Cardiac muscle cell (in vitro differentiated cells and primary cell): ENCODE measurements at regions not wholly inside any gene's neighbourhood (a gene's known extent, or its start where the extent isn't known, plus 50 kb on each side); places are given as distances from the start of the nearest gene placed in this dataset.

Experiments used
- DNase-seq, 2 donors: peaks; one replicate each; pipeline versions ENCODE4 v3.0.0 to v3.0.0-alpha.2; 2010 to 2017; ENCODE audit warnings: low read depth in 1 of 2, low spot score in 1 of 2
- H3K27ac ChIP-seq: fragments of 200-600 bp; sonication (generic); 2 replicates; pipeline ENCODE4 v1.5.1; 2016
- H3K27me3 ChIP-seq: fragments of 200-600 bp; sonication (generic); 2 replicates; pipeline ENCODE4 v1.6.0; 2016; ENCODE audit warnings: control low read depth
- H3K36me3 ChIP-seq: fragments of 200-600 bp; sonication (generic); 2 replicates; pipeline ENCODE4 v1.5.1; 2016; ENCODE audit warnings: control low read depth
- H3K4me1 ChIP-seq: fragments of 200-600 bp; sonication (generic); 2 replicates; pipeline ENCODE4 v1.8.1; 2017; ENCODE audit warnings: low read depth, mild to moderate bottlenecking, mixed run types
- H3K4me3 ChIP-seq: fragments of 200-600 bp; sonication (generic); 2 replicates; pipeline ENCODE4 v1.5.1; 2016; ENCODE audit warnings: mild to moderate bottlenecking
- H3K9me3 ChIP-seq: fragments of 200-600 bp; sonication (generic); 2 replicates; pipeline ENCODE4 v1.5.1; 2017; ENCODE audit warnings: low read depth, mild to moderate bottlenecking, control low read depth
- CTCF ChIP-seq: IDR thresholded peaks from 2 replicates; pipeline ENCODE4 v1.5.1; 2012; ENCODE audit warnings: low read depth, mild to moderate bottlenecking, low read length

GRCh38 chr11:119784421-119784820 is 55.4 kb upstream of the NECTIN1 start:
- DNase-seq: no peak
- H3K36me3 ChIP-seq: no peaks in the 10 kb centered on the region
- no peaks in the 10 kb centered on the region for H3K27me3 ChIP-seq
- no peaks in the 10 kb centered on the region for H3K9me3 ChIP-seq
- peaks cover 39% of the 10 kb centered on the region for H3K4me1 ChIP-seq
- TF ChIP-seq CTCF: no peak
- no peak overlapping the region for H3K4me3 ChIP-seq
- no peak overlapping the region for H3K27ac ChIP-seq

- Histone ChIP-seq H3K27ac (peak overlapping the region; percentile 85), H3K27me3 (no peaks in the 10 kb centered on the region), H3K9me3 (no peaks in the 10 kb centered on the region)
These were observed 54.7 kb upstream of the NECTIN1 start for GRCh38 chr11:119783466-119784400.

GRCh38 chr11:119782739-119783072 is 53.7 kb upstream of the NECTIN1 start:
- H3K4me1 ChIP-seq: peaks cover 56% of the 10 kb centered on the region
- H3K9me3 ChIP-seq: no peaks in the 10 kb centered on the region
- no peaks in the 10 kb centered on the region for H3K36me3 ChIP-seq
- peak in 1 of 2 donors; percentile 51 for DNase-seq
- no peak for TF ChIP-seq CTCF
- no peak overlapping the region for H3K4me3 ChIP-seq
- peak overlapping the region; percentile 85 for H3K27ac ChIP-seq
- no peaks in the 10 kb centered on the region for H3K27me3 ChIP-seq

More at GRCh38 chr11:119783466-119784400, 54.7 kb upstream of the NECTIN1 start:
- Histone ChIP-seq H3K36me3 (no peaks in the 10 kb centered on the region), H3K4me1 (peaks cover 46% of the 10 kb centered on the region), H3K4me3 (no peak overlapping the region)
- peak in 1 of 2 donors; percentile 20 for DNase-seq
- TF ChIP-seq CTCF: no peak

GRCh38 chr11:119782006-119782738 is 53.2 kb upstream of the NECTIN1 start:
- Histone ChIP-seq H3K36me3 (no peaks in the 10 kb centered on the region), H3K4me3 (no peak overlapping the region), H3K27ac (peak overlapping the region; percentile 85), H3K27me3 (no peaks in the 10 kb centered on the region), H3K9me3 (no peaks in the 10 kb centered on the region), H3K4me1 (peaks cover 61% of the 10 kb centered on the region)
- TF ChIP-seq CTCF: no peak
- DNase-seq: no peak

GRCh38 chr11:119780222-119780953 is 51.4 kb upstream of the NECTIN1 start:
- no peaks in the 10 kb centered on the region for H3K27me3 ChIP-seq
- peak overlapping the region; percentile 83 for H3K27ac ChIP-seq
- no peaks in the 10 kb centered on the region for H3K9me3 ChIP-seq
- DNase-seq: peak in 1 of 2 donors; percentile 22
- H3K4me3 ChIP-seq: no peak overlapping the region
- TF ChIP-seq CTCF: no peak
- no peaks in the 10 kb centered on the region for H3K36me3 ChIP-seq
- peaks cover 68% of the 10 kb centered on the region for H3K4me1 ChIP-seq
